K562 (cell line): ENCODE measurements at regions not wholly inside any gene's neighbourhood (a gene's known extent, or its start where the extent isn't known, plus 50 kb on each side); places are given as distances from the start of the nearest gene placed in this dataset.

ENCODE experiments used
- EWSR1 ChIP-seq: fragments of 450-650 bp; IDR thresholded peaks from 2 replicates; pipeline ENCODE4 v1.6.1; 2018; ENCODE audit warnings: borderline replicate concordance, mild to moderate bottlenecking, low read depth, moderate library complexity; ENCODE audit not compliant: partially characterized antibody
- TF ChIP-seq, protein P1 (sequence below): fragments of 450-650 bp; IDR thresholded peaks from 2 replicates; pipeline ENCODE4 v1.6.1; 2016; ENCODE audit warnings: borderline replicate concordance

DNA sequence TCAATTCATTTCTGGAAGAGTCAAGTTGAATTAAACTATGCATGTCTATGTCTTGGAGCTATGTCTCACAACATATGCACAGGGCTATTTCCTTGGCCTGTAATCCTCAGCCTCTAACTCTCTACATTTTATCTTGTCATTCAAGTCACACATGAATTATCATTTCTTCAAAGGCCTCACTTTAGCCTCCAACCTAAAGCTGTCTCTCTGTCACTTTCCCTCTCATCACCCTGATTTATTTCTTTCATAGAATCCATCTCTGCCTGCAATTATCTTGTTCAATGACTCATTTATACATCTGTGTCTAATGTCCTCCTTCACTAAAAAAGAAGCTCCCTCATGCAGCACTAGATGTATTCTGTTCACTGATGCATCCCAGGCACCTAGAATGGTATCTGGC is 614.2 kb upstream of the REG3G start:
- TF ChIP-seq, protein P1, sequence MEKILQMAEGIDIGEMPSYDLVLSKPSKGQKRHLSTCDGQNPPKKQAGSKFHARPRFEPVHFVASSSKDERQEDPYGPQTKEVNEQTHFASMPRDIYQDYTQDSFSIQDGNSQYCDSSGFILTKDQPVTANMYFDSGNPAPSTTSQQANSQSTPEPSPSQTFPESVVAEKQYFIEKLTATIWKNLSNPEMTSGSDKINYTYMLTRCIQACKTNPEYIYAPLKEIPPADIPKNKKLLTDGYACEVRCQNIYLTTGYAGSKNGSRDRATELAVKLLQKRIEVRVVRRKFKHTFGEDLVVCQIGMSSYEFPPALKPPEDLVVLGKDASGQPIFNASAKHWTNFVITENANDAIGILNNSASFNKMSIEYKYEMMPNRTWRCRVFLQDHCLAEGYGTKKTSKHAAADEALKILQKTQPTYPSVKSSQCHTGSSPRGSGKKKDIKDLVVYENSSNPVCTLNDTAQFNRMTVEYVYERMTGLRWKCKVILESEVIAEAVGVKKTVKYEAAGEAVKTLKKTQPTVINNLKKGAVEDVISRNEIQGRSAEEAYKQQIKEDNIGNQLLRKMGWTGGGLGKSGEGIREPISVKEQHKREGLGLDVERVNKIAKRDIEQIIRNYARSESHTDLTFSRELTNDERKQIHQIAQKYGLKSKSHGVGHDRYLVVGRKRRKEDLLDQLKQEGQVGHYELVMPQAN: no peak
- no peak for TF ChIP-seq EWSR1
